Astrocyte (in vitro differentiated cells and primary cell): ENCODE measurements at regions not wholly inside any gene's neighbourhood (a gene's known extent, or its start where the extent isn't known, plus 50 kb on each side); places are given as distances from the start of the nearest gene placed in this dataset.
"Not testable (repeated sequence)": the region's sequence is repeated elsewhere in the genome, so short reads cannot be mapped to it uniquely, and the experiment has no call there.

ENCODE experiments used
- CTCF ChIP-seq: IDR thresholded peaks from 2 replicates; pipeline ENCODE4 v1.5.1; 2011; ENCODE audit warnings: low read depth, mild to moderate bottlenecking, inconsistent platforms, low read length, moderate library complexity; ENCODE audit not compliant: insufficient read depth
- EZH2 ChIP-seq: IDR thresholded peaks from 2 replicates; pipeline ENCODE4 v1.6.1; 2012; ENCODE audit warnings: mild to moderate bottlenecking, low read length, inconsistent platforms; ENCODE audit not compliant: insufficient read depth

- not testable (repeated sequence) for TF ChIP-seq EZH2, CTCF
These were observed 373.7 kb downstream of the BCL2L11 start for GRCh38 chr2:111494288-111494980.
